Uterus (tissue), 2 donors: ENCODE measurements at regions not wholly inside any gene's neighbourhood (a gene's known extent, or its start where the extent isn't known, plus 50 kb on each side); places are given as distances from the start of the nearest gene placed in this dataset.

Experiments
- CTCF ChIP-seq, 4 experiments: fragments of 200-600 bp in 2 of 4; fragments of 450-650 bp in 2 of 4; sonication (generic) in 2 of 4; IDR thresholded peaks; one replicate each; pipeline ENCODE4 v1.5.1; 2016 to 2019; ENCODE audit warnings: antibody characterized with exemption in 4 of 4, mild to moderate bottlenecking in 2 of 4, moderate library complexity in 1 of 4
- POLR2A ChIP-seq, 2 donors: fragments of 450-650 bp; IDR thresholded peaks; one replicate each; pipeline ENCODE4 v1.6.1; 2016; ENCODE audit warnings: antibody characterized with exemption in 2 of 2, mild to moderate bottlenecking in 1 of 2, moderate library complexity in 1 of 2

DNA sequence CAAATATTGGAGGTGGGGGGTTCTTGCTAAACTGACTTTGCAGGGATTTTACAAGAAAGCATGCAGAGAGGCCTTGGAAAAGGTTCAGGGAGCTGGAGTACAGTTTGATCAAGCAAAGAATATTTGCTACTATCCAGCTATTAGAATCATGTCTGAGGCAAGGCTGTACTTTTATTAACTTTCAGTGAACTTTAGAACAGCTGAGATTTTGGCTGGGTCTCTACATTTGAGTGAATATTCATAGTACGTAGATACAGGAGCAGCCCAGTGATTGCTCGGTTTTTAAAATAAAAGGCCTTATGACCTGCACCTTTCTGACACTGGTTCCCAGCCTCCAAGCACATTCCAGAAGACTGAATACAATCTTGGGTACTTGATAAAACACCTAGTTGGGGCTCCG, 496.8 kb upstream of the AKR1E2 start:
- TF ChIP-seq CTCF (IDR thresholded peaks at IDR 0.05): no peak
- TF ChIP-seq POLR2A (IDR thresholded peaks at IDR 0.05): no peak
